ENCODE measurements at regions not wholly inside any gene's neighbourhood (a gene's known extent, or its start where the extent isn't known, plus 50 kb on each side); places are given as distances from the start of the nearest gene placed in this dataset.

DNA sequence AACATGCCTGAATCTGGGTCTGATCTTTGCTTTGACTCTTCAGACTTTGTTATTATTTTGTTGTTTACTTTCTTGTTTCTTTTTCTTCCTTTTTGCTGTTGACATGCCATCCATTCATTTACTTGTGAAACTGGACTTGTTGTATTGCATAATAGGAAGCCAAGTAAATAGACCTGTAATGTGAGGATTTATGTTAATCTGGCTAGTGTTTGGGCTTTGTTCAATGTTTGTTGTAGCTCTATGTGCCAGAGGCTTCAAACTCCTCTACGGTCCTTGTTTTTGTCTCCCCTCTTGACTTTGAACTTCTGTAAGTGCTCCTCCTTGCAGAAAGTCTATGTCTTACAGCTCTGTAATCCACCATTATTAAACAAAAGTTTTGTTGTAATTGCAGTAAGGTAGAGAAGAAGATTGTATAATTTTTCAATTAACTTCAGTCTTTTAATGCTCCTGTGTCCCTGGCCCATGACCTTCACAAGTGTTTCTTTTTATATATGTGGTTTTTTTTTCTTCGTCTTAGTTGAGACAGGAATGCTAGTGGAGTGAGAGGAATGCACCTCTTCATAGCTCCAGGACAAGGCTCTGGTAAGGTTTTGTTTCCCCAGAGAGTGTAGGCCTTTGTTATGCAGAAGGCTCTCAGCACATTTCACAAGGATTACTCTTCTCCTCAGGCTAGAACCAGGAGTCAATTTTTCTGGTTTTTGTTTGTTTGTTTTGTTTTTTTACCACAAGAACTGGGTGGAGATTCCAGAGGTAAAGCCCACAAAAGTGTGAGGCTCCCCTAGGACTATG is 1061.8 kb upstream of the CITED2 start:
- BruUV-seq (replicated peaks) = no TSS peak
- intact Hi-C loops (cut with micrococcal nuclease) = no loop called here
- H3K27ac Mint-ChIP-seq (ENCODE audit: low read depth, unreplicated experiment) = peak overlapping the region; percentile 21

GRCh38 chr6:140434761-140435160 is 1060.3 kb upstream of the CITED2 start:
- TF ChIP-seq, protein P1, sequence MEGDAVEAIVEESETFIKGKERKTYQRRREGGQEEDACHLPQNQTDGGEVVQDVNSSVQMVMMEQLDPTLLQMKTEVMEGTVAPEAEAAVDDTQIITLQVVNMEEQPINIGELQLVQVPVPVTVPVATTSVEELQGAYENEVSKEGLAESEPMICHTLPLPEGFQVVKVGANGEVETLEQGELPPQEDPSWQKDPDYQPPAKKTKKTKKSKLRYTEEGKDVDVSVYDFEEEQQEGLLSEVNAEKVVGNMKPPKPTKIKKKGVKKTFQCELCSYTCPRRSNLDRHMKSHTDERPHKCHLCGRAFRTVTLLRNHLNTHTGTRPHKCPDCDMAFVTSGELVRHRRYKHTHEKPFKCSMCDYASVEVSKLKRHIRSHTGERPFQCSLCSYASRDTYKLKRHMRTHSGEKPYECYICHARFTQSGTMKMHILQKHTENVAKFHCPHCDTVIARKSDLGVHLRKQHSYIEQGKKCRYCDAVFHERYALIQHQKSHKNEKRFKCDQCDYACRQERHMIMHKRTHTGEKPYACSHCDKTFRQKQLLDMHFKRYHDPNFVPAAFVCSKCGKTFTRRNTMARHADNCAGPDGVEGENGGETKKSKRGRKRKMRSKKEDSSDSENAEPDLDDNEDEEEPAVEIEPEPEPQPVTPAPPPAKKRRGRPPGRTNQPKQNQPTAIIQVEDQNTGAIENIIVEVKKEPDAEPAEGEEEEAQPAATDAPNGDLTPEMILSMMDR (IDR thresholded peaks at IDR 0.05; ENCODE audit: unreplicated experiment) = no peak
- intact Hi-C loops (cut with micrococcal nuclease) = no loop called here
- Mint-ChIP-seq H3K36me3 (ENCODE audit: insufficient read depth, unreplicated experiment) (no peaks in the 10 kb centered on the region), H3K9me3 (ENCODE audit: unreplicated experiment) (peaks cover 8% of the 10 kb centered on the region), H3K4me1 (ENCODE audit: insufficient read depth, unreplicated experiment) (peaks cover 19% of the 10 kb centered on the region), H3K27ac (ENCODE audit: low read depth, unreplicated experiment) (no peak overlapping the region), H3K27me3 (ENCODE audit: insufficient read depth, unreplicated experiment) (no peaks in the 10 kb centered on the region), H3K4me3 (ENCODE audit: unreplicated experiment) (no peak overlapping the region)
- CTCF ChIA-PET = no interaction called here
- BruUV-seq (replicated peaks) = no TSS peak
- no peak for DNase-seq (ENCODE audit: unreplicated experiment)
- POLR2A ChIA-PET = no interaction called here

More for the DNA sequence above, 1061.8 kb upstream of the CITED2 start:
- H3K9me3 Mint-ChIP-seq (ENCODE audit: unreplicated experiment) = peaks cover 8% of the 10 kb centered on the region
- CTCF ChIA-PET = interaction anchor here (0.6 kb wide), 1 partner anchor 1389 kb away, joined by 3 read pairs; no protein-coding TSS in a partner anchor
- POLR2A ChIA-PET = interaction anchor here (0.5 to 4.0 kb wide), 2 partner anchors 1061 to 1685 kb away, joined by 3 to 23 read pairs; partner anchors contain the start of gene CITED2
- DNase-seq (ENCODE audit: unreplicated experiment) = no peak
- no peak overlapping the region for H3K4me3 Mint-ChIP-seq (ENCODE audit: unreplicated experiment)
- no peaks in the 10 kb centered on the region for H3K27me3 Mint-ChIP-seq (ENCODE audit: insufficient read depth, unreplicated experiment)
- TF ChIP-seq, protein P1 (IDR thresholded peaks at IDR 0.05; ENCODE audit: unreplicated experiment) = no peak
- H3K36me3 Mint-ChIP-seq (ENCODE audit: insufficient read depth, unreplicated experiment) = no peaks in the 10 kb centered on the region
- H3K4me1 Mint-ChIP-seq (ENCODE audit: insufficient read depth, unreplicated experiment) = peaks cover 25% of the 10 kb centered on the region

DNA sequence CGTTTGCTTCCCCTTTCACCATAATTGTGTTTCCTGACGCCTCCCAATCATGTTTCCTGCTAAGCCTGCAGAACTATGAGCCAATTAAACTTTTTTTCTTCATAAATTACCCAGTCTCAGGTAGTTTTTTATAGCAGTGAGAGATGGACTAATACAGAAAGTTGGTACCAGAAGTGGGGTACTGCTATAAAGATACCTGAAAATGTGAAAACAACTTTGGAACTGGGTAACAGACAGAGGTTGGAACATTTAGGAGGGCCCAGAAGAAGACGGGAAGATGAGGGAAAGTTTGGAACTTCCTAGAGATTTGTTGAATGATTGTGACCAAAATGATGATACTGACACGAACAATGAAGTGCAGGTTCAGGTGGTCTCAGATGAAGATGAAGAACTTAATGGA is 1058.6 kb upstream of the CITED2 start:
- Mint-ChIP-seq H3K4me1 (ENCODE audit: insufficient read depth, unreplicated experiment) (peaks cover 17% of the 10 kb centered on the region), H3K27me3 (ENCODE audit: insufficient read depth, unreplicated experiment) (no peaks in the 10 kb centered on the region), H3K36me3 (ENCODE audit: insufficient read depth, unreplicated experiment) (no peaks in the 10 kb centered on the region), H3K9me3 (ENCODE audit: unreplicated experiment) (peaks cover 8% of the 10 kb centered on the region), H3K4me3 (ENCODE audit: unreplicated experiment) (no peak overlapping the region), H3K27ac (ENCODE audit: low read depth, unreplicated experiment) (no peak overlapping the region)
- CTCF ChIA-PET = no interaction called here
- TF ChIP-seq, protein P1 (IDR thresholded peaks at IDR 0.05; ENCODE audit: unreplicated experiment) = no peak
- no TSS peak for BruUV-seq (replicated peaks)
- POLR2A ChIA-PET = no interaction called here
- intact Hi-C loops (cut with micrococcal nuclease) = no loop called here
- DNase-seq (ENCODE audit: unreplicated experiment) = no peak

- no peak overlapping the region for H3K4me3 Mint-ChIP-seq (ENCODE audit: unreplicated experiment)
- DNase-seq (ENCODE audit: unreplicated experiment) = no peak
- POLR2A ChIA-PET = interaction anchor here (0.6 kb wide), 1 partner anchor 430 kb away, joined by 3 read pairs; no protein-coding TSS in a partner anchor
- no peaks in the 10 kb centered on the region for H3K36me3 Mint-ChIP-seq (ENCODE audit: insufficient read depth, unreplicated experiment)
- intact Hi-C loops (cut with micrococcal nuclease) = no loop called here
- CTCF ChIA-PET = interaction anchor here (1.2 kb wide), 1 partner anchor 14 kb away, joined by 4 read pairs; no protein-coding TSS in a partner anchor
- no peak overlapping the region for H3K27ac Mint-ChIP-seq (ENCODE audit: low read depth, unreplicated experiment)
- peaks cover under 1% of the 10 kb centered on the region for H3K9me3 Mint-ChIP-seq (ENCODE audit: unreplicated experiment)
- H3K27me3 Mint-ChIP-seq (ENCODE audit: insufficient read depth, unreplicated experiment) = no peaks in the 10 kb centered on the region
- no peaks in the 10 kb centered on the region for H3K4me1 Mint-ChIP-seq (ENCODE audit: insufficient read depth, unreplicated experiment)
- TF ChIP-seq, protein P1 (IDR thresholded peaks at IDR 0.05; ENCODE audit: unreplicated experiment) = no peak
- no TSS peak for BruUV-seq (replicated peaks)
Measured at GRCh38 chr6:140427842-140428241, 1053.4 kb upstream of the CITED2 start.

Measured in MCF 10A (cell line).